Chondrocyte (in vitro differentiated cells): ENCODE measurements at regions not wholly inside any gene's neighbourhood (a gene's known extent, or its start where the extent isn't known, plus 50 kb on each side); places are given as distances from the start of the nearest gene placed in this dataset.

ENCODE experiments used
- DNase-seq: peaks from one replicate; pipeline ENCODE4 v3.0.0; 2021; ENCODE audit warnings: mixed read lengths, low spot score
- H3K27ac Mint-ChIP-seq: one replicate; pipeline ENCODE4 v1.8.0; 2021; ENCODE audit warnings: mild to moderate bottlenecking, moderate library complexity, mixed read lengths; ENCODE audit not compliant: unreplicated experiment
- H3K27me3 Mint-ChIP-seq: 2 replicates; pipeline ENCODE4 v1.8.0; 2021; ENCODE audit warnings: low read depth, mixed read lengths
- H3K36me3 Mint-ChIP-seq: 2 replicates; pipeline ENCODE4 v1.8.0; 2021; ENCODE audit warnings: low read depth, mixed read lengths
- H3K4me1 Mint-ChIP-seq: 2 replicates; pipeline ENCODE4 v1.8.0; 2021; ENCODE audit warnings: low read depth, mild to moderate bottlenecking, mixed read lengths
- H3K4me3 Mint-ChIP-seq: one replicate; pipeline ENCODE4 v1.8.0; 2021; ENCODE audit warnings: mild to moderate bottlenecking, moderate library complexity, mixed read lengths; ENCODE audit not compliant: unreplicated experiment
- H3K9me3 Mint-ChIP-seq: 2 replicates; pipeline ENCODE4 v1.8.0; 2021; ENCODE audit warnings: low read depth, mixed read lengths
- TF ChIP-seq, protein P1 (sequence below): fragments of 200-600 bp; sonication (generic); IDR thresholded peaks from 2 replicates; pipeline ENCODE4 v1.5.0; 2021; ENCODE audit warnings: antibody characterized with exemption, mild to moderate bottlenecking, moderate library complexity

DNA sequence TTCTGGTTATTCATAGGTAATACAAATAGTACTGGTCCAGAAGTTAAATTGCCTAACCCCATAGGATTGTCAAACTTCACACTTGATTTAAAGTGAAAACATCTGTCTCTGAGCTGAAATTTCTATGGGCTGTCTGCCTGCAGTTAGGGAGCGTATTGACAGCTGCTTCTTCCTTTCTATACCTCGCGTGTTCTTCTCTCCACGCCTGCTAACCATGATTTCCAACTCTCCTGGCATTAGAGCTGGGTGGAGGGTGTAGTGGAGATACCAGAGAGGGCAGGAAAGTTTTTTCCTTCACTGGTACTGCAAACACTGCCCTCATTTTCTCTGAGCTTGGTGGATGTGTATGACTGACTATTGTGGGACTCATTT, 429.0 kb upstream of the FBXO33 start:
- H3K27ac Mint-ChIP-seq: no peak overlapping the region
- H3K36me3 Mint-ChIP-seq: no peaks in the 10 kb centered on the region
- no peaks in the 10 kb centered on the region for H3K27me3 Mint-ChIP-seq
- TF ChIP-seq, protein P1, sequence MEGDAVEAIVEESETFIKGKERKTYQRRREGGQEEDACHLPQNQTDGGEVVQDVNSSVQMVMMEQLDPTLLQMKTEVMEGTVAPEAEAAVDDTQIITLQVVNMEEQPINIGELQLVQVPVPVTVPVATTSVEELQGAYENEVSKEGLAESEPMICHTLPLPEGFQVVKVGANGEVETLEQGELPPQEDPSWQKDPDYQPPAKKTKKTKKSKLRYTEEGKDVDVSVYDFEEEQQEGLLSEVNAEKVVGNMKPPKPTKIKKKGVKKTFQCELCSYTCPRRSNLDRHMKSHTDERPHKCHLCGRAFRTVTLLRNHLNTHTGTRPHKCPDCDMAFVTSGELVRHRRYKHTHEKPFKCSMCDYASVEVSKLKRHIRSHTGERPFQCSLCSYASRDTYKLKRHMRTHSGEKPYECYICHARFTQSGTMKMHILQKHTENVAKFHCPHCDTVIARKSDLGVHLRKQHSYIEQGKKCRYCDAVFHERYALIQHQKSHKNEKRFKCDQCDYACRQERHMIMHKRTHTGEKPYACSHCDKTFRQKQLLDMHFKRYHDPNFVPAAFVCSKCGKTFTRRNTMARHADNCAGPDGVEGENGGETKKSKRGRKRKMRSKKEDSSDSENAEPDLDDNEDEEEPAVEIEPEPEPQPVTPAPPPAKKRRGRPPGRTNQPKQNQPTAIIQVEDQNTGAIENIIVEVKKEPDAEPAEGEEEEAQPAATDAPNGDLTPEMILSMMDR: no peak
- H3K4me3 Mint-ChIP-seq: no peak overlapping the region
- no peak for DNase-seq
- no peaks in the 10 kb centered on the region for H3K4me1 Mint-ChIP-seq
- H3K9me3 Mint-ChIP-seq: peaks cover 4% of the 10 kb centered on the region

DNA sequence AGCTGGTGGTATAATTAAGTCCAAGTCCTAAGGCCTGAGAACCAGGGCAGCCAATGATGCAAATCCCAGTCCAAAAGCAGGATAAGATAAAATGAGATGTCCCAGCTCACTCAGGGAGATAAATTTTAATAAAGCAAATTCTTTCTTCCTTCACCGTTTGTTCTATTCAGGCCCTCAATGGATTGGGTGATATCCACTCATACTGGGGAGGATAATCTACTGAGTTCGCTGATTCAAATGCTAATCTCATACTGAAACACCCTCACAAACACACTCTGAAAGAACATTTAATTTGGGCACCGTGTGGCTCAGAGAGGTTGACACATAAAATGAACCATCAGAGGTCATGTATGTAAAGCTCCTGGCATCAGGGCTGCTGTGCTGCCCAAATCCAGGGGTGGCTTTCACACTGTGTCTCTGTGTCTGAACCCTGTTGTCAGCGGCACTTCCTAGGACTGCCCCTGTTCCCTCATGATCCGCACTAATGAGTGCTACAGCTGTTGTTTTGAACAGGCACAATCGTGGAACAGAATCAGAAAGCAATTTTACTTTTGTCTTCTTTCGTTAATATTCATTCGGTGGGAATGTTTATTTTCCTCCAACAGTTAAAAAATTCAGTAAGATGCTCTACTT, 428.5 kb upstream of the FBXO33 start:
- DNase-seq: no peak
- Mint-ChIP-seq H3K4me3 (no peak overlapping the region), H3K27ac (no peak overlapping the region), H3K36me3 (no peaks in the 10 kb centered on the region), H3K4me1 (no peaks in the 10 kb centered on the region), H3K9me3 (peaks cover 4% of the 10 kb centered on the region), H3K27me3 (no peaks in the 10 kb centered on the region)
- TF ChIP-seq, protein P1: no peak

DNA sequence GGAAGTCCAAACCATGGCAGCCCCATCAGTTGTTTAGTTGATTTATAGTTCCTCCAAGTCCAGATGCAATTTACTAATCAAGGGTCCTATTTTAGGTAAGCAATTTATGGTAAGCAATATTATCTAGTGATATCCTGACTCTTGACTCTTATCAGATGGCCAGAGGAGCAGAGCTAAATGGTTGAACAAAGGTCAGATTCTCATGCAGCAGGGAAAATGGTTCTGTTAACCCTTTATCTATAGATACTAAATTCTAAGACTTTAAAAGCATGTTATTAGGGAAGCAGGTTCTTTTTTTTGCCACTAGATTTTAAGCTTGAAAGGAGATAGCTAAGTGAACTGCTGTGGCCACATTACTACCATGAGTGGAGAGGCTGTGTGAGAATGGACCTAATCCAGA, 427.1 kb upstream of the FBXO33 start:
- Mint-ChIP-seq H3K27ac (no peak overlapping the region), H3K27me3 (no peaks in the 10 kb centered on the region), H3K9me3 (no peaks in the 10 kb centered on the region), H3K4me3 (no peak overlapping the region), H3K4me1 (no peaks in the 10 kb centered on the region), H3K36me3 (no peaks in the 10 kb centered on the region)
- no peak for DNase-seq
- TF ChIP-seq, protein P1: no peak

DNA sequence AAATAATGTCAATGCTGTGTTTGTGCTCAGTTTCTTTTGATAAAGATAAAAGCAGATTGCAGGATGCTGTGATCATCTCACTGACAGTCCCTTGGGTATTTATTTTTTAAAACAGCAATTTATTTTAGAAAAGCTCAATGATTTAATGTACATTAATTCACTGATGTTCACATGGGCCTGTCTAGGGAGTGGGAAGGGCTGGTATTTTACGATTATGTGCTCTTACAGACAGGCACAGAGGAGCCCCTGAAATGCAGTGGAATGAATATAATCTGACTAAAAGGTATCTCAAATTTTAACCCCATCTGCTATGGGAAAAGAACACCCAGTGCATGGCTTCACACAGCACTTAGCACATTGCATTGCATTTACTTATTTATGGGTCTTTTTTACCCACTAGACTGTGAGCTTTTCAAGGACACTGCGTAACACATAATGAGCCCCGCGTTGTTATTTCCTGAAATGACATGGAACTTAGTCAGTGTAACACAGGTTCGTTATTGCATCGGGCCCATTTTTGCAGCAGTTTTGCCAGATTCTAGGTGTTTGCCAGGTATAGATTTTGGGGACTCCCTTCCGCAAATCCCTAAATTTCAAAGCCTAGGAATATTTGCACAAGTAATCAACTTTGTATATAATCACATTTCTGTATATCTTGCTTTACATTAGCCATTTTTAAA, 425.3 kb upstream of the FBXO33 start:
- no peaks in the 10 kb centered on the region for H3K9me3 Mint-ChIP-seq
- DNase-seq: no peak
- H3K36me3 Mint-ChIP-seq: no peaks in the 10 kb centered on the region
- H3K4me3 Mint-ChIP-seq: no peak overlapping the region
- no peaks in the 10 kb centered on the region for H3K4me1 Mint-ChIP-seq
- H3K27me3 Mint-ChIP-seq: no peaks in the 10 kb centered on the region
- H3K27ac Mint-ChIP-seq: no peak overlapping the region
- TF ChIP-seq, protein P1: no peak

DNA sequence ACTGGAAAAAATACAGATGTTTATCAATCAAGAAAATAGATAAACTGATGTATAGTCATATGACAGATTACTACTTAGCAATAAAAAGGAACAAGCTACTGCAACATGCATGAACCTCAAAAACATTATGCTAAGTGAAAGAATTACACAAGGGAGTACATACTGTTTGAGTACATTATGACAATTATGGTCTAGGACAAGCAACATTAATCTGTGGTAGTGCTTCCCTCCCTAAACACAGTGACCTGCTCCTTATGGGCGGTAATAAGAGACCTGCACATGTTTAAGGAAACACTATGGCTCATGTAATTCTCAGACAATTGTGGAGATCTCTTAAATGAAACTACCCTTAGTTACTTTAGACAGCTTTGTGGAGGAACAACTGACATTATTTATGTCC, 421.2 kb upstream of the FBXO33 start:
- no peak for DNase-seq
- Mint-ChIP-seq H3K27ac (no peak overlapping the region), H3K27me3 (no peaks in the 10 kb centered on the region), H3K4me3 (no peak overlapping the region), H3K36me3 (no peaks in the 10 kb centered on the region), H3K9me3 (no peaks in the 10 kb centered on the region), H3K4me1 (no peaks in the 10 kb centered on the region)
- TF ChIP-seq, protein P1: no peak
